HepG2 (cell line): ENCODE measurements at regions not wholly inside any gene's neighbourhood (a gene's known extent, or its start where the extent isn't known, plus 50 kb on each side); places are given as distances from the start of the nearest gene placed in this dataset.

Experiments
- DNMT3B ChIP-seq: conservative IDR thresholded peaks from 2 replicates; pipeline ENCODE4 v1.6.1; 2016; ENCODE audit warnings: missing biosample characterization, control low read depth
- FOXO1 ChIP-seq: sonication (generic); formaldehyde crosslinking; IDR thresholded peaks from 2 replicates; pipeline ENCODE4 v1.4.0; 2020; ENCODE audit warnings: missing genetic modification reagents
- GABPA ChIP-seq, 2 experiments: IDR thresholded peaks; 2 replicates each; pipeline ENCODE4 v1.6.1; 2011 to 2016; ENCODE audit warnings: low read depth in 2 of 2, low read length in 1 of 2, missing biosample characterization in 1 of 2, missing genetic modification characterization in 1 of 2
- HMGXB4 ChIP-seq, 2 experiments: sonication (generic) in 1 of 2; formaldehyde crosslinking in 1 of 2; IDR thresholded peaks; 2 replicates each; pipeline versions ENCODE4 v1.4.0 to v1.6.1; 2018 to 2020; ENCODE audit warnings: missing genetic modification reagents in 2 of 2, borderline replicate concordance in 1 of 2, low read depth in 1 of 2, mild to moderate bottlenecking in 1 of 2, missing biosample characterization in 1 of 2
- HNF4A ChIP-seq: sonication (generic); formaldehyde crosslinking; IDR thresholded peaks from 2 replicates; pipeline ENCODE4 v1.4.0; 2020; ENCODE audit warnings: missing genetic modification reagents
- HNRNPK ChIP-seq: fragments of 200-400 bp; formaldehyde crosslinking; IDR thresholded peaks from 2 replicates; pipeline ENCODE4 v1.6.1; 2018; ENCODE audit warnings: low read length, low read depth, moderate library complexity, mild to moderate bottlenecking; ENCODE audit not compliant: poor library complexity, severe bottlenecking
- KDM6A ChIP-seq: IDR thresholded peaks from 2 replicates; pipeline ENCODE4 v1.6.1; 2016; ENCODE audit warnings: low read depth
- NBN ChIP-seq: fragments of 450-650 bp; conservative IDR thresholded peaks from 2 replicates; pipeline ENCODE4 v1.6.1; 2017
- POLR2G ChIP-seq: fragments of 200-400 bp; formaldehyde crosslinking; IDR thresholded peaks from 2 replicates; pipeline ENCODE4 v1.6.1; 2018; ENCODE audit warnings: mild to moderate bottlenecking, low read depth, low read length, moderate library complexity
- SAP130 ChIP-seq: IDR thresholded peaks from 2 replicates; pipeline ENCODE4 v1.6.1; 2016; ENCODE audit warnings: low read depth
- TBX3 ChIP-seq: fragments of 450-650 bp; IDR thresholded peaks from 2 replicates; pipeline ENCODE4 v1.6.1; 2017; ENCODE audit warnings: antibody characterized with exemption, mild to moderate bottlenecking, inconsistent platforms, borderline replicate concordance
- TGIF2 ChIP-seq: IDR thresholded peaks from 2 replicates; pipeline ENCODE4 v1.6.1; 2016; ENCODE audit warnings: control low read depth, missing compliant biosample characterization
- YEATS4 ChIP-seq: sonication (generic); formaldehyde crosslinking; IDR thresholded peaks from 2 replicates; pipeline ENCODE4 v1.4.0; 2020; ENCODE audit warnings: missing genetic modification reagents, borderline replicate concordance
- ZBTB8A ChIP-seq: sonication (generic); formaldehyde crosslinking; IDR thresholded peaks from 2 replicates; pipeline ENCODE4 v1.4.0; 2020; ENCODE audit warnings: mild to moderate bottlenecking, low read depth, missing genetic modification reagents, borderline replicate concordance
- ZNF225 ChIP-seq: sonication (generic); formaldehyde crosslinking; IDR thresholded peaks from 2 replicates; pipeline ENCODE4 v1.4.0; 2020; ENCODE audit warnings: mild to moderate bottlenecking, missing genetic modification reagents
- ZNF432 ChIP-seq: sonication (generic); formaldehyde crosslinking; IDR thresholded peaks from 2 replicates; pipeline ENCODE4 v1.5.0; 2020; ENCODE audit warnings: missing genetic modification reagents, mild to moderate bottlenecking, borderline replicate concordance
- ZSCAN21 ChIP-seq: sonication (generic); formaldehyde crosslinking; IDR thresholded peaks from 2 replicates; pipeline ENCODE4 v1.8.0; 2022; ENCODE audit warnings: mild to moderate bottlenecking, missing genetic modification reagents, moderate library complexity, borderline replicate concordance
- ZSCAN30 ChIP-seq: sonication (generic); formaldehyde crosslinking; IDR thresholded peaks from 2 replicates; pipeline ENCODE4 v1.5.0; 2020; ENCODE audit warnings: mild to moderate bottlenecking, missing genetic modification reagents
- TF ChIP-seq, protein P1 (sequence below): sonication (generic); formaldehyde crosslinking; IDR thresholded peaks from 2 replicates; pipeline ENCODE4 v1.5.1; 2020; ENCODE audit warnings: mild to moderate bottlenecking, moderate library complexity, missing genetic modification reagents
- TF ChIP-seq, protein P2 (sequence below): sonication (generic); formaldehyde crosslinking; IDR thresholded peaks from 2 replicates; pipeline ENCODE4 v1.4.0; 2020; ENCODE audit warnings: missing genetic modification reagents
- TF ChIP-seq, protein P3 (sequence below): IDR thresholded peaks from 2 replicates; pipeline ENCODE4 v1.6.1; 2012; ENCODE audit warnings: low read depth, low read length, improper control_type of control experiment

- TF ChIP-seq, protein P1, sequence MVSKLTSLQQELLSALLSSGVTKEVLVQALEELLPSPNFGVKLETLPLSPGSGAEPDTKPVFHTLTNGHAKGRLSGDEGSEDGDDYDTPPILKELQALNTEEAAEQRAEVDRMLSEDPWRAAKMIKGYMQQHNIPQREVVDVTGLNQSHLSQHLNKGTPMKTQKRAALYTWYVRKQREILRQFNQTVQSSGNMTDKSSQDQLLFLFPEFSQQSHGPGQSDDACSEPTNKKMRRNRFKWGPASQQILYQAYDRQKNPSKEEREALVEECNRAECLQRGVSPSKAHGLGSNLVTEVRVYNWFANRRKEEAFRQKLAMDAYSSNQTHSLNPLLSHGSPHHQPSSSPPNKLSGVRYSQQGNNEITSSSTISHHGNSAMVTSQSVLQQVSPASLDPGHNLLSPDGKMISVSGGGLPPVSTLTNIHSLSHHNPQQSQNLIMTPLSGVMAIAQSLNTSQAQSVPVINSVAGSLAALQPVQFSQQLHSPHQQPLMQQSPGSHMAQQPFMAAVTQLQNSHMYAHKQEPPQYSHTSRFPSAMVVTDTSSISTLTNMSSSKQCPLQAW (CRISPR knock-in tag): peak; percentile 86
- TF ChIP-seq ZNF432: no peak
- TF ChIP-seq SAP130 (CRISPR knock-in tag): peak; percentile 71
- TF ChIP-seq HNRNPK: no peak
- TF ChIP-seq, protein P2, sequence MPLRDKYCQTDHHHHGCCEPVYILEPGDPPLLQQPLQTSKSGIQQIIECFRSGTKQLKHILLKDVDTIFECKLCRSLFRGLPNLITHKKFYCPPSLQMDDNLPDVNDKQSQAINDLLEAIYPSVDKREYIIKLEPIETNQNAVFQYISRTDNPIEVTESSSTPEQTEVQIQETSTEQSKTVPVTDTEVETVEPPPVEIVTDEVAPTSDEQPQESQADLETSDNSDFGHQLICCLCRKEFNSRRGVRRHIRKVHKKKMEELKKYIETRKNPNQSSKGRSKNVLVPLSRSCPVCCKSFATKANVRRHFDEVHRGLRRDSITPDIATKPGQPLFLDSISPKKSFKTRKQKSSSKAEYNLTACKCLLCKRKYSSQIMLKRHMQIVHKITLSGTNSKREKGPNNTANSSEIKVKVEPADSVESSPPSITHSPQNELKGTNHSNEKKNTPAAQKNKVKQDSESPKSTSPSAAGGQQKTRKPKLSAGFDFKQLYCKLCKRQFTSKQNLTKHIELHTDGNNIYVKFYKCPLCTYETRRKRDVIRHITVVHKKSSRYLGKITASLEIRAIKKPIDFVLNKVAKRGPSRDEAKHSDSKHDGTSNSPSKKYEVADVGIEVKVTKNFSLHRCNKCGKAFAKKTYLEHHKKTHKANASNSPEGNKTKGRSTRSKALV: no peak
- no peak for TF ChIP-seq POLR2G
- peak; percentile 91 for TF ChIP-seq HNF4A (CRISPR knock-in tag)
- TF ChIP-seq FOXO1 (CRISPR knock-in tag): peak; percentile 56; the same call in 1 of the 2 replicates
- TF ChIP-seq KDM6A (CRISPR knock-in tag): peak; percentile 48; the same call in 1 of the 2 replicates
- no peak for TF ChIP-seq ZSCAN21 (CRISPR knock-in tag)
- TF ChIP-seq ZSCAN30 (CRISPR knock-in tag): 0 out of 2 replicates have a peak, but pooled peaks have one; percentile 44
- no peak for TF ChIP-seq YEATS4
- no peak for TF ChIP-seq NBN
- no peak for TF ChIP-seq ZBTB8A (CRISPR knock-in tag)
- no peak for TF ChIP-seq TGIF2 (CRISPR knock-in tag)
- TF ChIP-seq, protein P3, sequence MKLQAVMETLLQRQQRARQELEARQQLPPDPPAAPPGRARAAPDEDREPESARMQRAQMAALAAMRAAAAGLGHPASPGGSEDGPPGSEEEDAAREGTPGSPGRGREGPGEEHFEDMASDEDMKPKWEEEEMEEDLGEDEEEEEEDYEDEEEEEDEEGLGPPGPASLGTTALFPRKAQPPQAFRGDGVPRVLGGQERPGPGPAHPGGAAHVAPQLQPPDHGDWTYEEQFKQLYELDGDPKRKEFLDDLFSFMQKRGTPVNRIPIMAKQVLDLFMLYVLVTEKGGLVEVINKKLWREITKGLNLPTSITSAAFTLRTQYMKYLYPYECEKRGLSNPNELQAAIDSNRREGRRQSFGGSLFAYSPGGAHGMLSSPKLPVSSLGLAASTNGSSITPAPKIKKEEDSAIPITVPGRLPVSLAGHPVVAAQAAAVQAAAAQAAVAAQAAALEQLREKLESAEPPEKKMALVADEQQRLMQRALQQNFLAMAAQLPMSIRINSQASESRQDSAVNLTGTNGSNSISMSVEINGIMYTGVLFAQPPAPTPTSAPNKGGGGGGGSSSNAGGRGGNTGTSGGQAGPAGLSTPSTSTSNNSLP: peak; percentile 53
- no peak for TF ChIP-seq ZNF225 (CRISPR knock-in tag)
- TF ChIP-seq TBX3: peak; percentile 41; the same call in 1 of the 2 replicates
- TF ChIP-seq DNMT3B (CRISPR knock-in tag): no peak
- no peak for TF ChIP-seq GABPA (IDR thresholded peaks at IDR 0.05; ENCODE audit: low read depth, low read length)
- TF ChIP-seq GABPA (CRISPR knock-in tag; IDR thresholded peaks at IDR 0.05; ENCODE audit: low read depth): 0 out of 2 replicates have a peak, but pooled peaks have one; percentile 23
- peak; percentile 26 to 43; a peak in 2 of 4 replicates for TF ChIP-seq HMGXB4 (CRISPR knock-in tag; IDR thresholded peaks at IDR 0.05; ENCODE audit: borderline replicate concordance in 1 of 2, low read depth in 1 of 2)
Measured at GRCh38 chr6:157732416-157733161, 90.5 kb upstream of the SNX9 start (continued).
